SJCRH30 (cell line): ENCODE measurements at regions not wholly inside any gene's neighbourhood (a gene's known extent, or its start where the extent isn't known, plus 50 kb on each side); places are given as distances from the start of the nearest gene placed in this dataset.
"Not testable (repeated sequence)": the region's sequence is repeated elsewhere in the genome, so short reads cannot be mapped to it uniquely, and the experiment has no call there.

Experiments
- DNase-seq, 2 experiments: peaks; one replicate each; pipeline ENCODE4 v3.0.0-alpha.2; 2015 to 2020
- H3K27ac ChIP-seq: fragments of 250-450 bp; sonication (Bioruptor Pico); 2 replicates; pipeline ENCODE4 v1.5.1; 2020; ENCODE audit warnings: mild to moderate bottlenecking, moderate library complexity
- H3K27me3 ChIP-seq: fragments of 250-450 bp; sonication (Bioruptor Pico); 2 replicates; pipeline ENCODE4 v1.5.1; 2020; ENCODE audit warnings: mild to moderate bottlenecking, moderate library complexity
- H3K36me3 ChIP-seq: fragments of 250-450 bp; sonication (Bioruptor Pico); 2 replicates; pipeline ENCODE4 v1.5.1; 2020; ENCODE audit warnings: mild to moderate bottlenecking, moderate library complexity
- H3K4me1 ChIP-seq: fragments of 250-450 bp; sonication (Bioruptor Pico); 2 replicates; pipeline ENCODE4 v1.5.1; 2020; ENCODE audit warnings: mild to moderate bottlenecking, moderate library complexity
- H3K4me3 ChIP-seq: fragments of 250-450 bp; sonication (Bioruptor Pico); 2 replicates; pipeline ENCODE4 v1.5.1; 2020; ENCODE audit warnings: mild to moderate bottlenecking, moderate library complexity
- H3K9me3 ChIP-seq: fragments of 250-450 bp; sonication (Bioruptor Pico); replicated peaks from 2 replicates; pipeline ENCODE4 v1.5.1; 2020; ENCODE audit warnings: mild to moderate bottlenecking, moderate library complexity

- no peaks in the 10 kb centered on the region for H3K4me1 ChIP-seq
- DNase-seq, result no peak
- no peaks in the 10 kb centered on the region for H3K27me3 ChIP-seq
- H3K36me3 ChIP-seq, result no peaks in the 10 kb centered on the region
- H3K9me3 ChIP-seq, result no peaks in the 10 kb centered on the region
- H3K4me3 ChIP-seq, result no peak overlapping the region
- no peak overlapping the region for H3K27ac ChIP-seq
These were observed 216.5 kb upstream of the FN1 start for GRCh38 chr2:215652388-215652787.

- Histone ChIP-seq H3K27ac (no peak overlapping the region), H3K4me1 (no peaks in the 10 kb centered on the region), H3K36me3 (no peaks in the 10 kb centered on the region), H3K27me3 (no peaks in the 10 kb centered on the region), H3K9me3 (no peaks in the 10 kb centered on the region), H3K4me3 (no peak overlapping the region)
- no peak for DNase-seq
These were observed 215.5 kb upstream of the FN1 start for GRCh38 chr2:215651412-215651811.

DNA sequence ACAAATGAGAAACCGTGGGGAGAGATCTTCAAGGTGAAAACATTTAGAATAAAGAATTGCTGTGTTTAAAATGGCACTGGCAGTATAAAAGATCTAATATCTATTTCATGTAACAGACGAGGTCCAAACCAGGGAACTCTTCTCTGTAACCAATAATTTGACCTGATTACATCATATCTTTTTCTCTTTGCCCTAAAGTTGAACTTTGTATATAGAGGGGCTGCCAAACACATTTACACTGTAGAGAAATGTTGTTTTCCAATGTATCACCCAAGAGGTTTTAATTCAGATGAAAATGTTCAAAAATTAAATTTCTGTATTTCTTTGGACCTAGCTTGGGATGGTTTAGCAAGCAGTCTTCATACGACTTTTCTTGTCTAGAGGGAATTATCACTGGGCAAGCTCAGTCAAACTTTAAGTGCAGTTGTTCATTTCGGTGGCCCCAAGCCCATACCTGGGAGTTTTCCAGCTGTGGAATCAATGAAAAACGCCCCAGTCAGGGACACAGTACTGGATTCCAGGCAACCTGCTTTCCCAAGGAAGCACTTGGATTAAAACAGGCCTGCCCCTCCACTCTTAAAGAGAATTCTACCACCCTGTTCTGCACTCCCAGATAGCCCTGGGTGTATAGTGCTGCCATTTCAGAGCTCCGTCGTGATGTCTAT is 208.5 kb upstream of the FN1 start:
- Histone ChIP-seq H3K9me3 (no peaks in the 10 kb centered on the region), H3K27ac (no peak overlapping the region), H3K4me1 (no peaks in the 10 kb centered on the region), H3K4me3 (no peak overlapping the region), H3K27me3 (no peaks in the 10 kb centered on the region), H3K36me3 (no peaks in the 10 kb centered on the region)
- no peak for DNase-seq

DNA sequence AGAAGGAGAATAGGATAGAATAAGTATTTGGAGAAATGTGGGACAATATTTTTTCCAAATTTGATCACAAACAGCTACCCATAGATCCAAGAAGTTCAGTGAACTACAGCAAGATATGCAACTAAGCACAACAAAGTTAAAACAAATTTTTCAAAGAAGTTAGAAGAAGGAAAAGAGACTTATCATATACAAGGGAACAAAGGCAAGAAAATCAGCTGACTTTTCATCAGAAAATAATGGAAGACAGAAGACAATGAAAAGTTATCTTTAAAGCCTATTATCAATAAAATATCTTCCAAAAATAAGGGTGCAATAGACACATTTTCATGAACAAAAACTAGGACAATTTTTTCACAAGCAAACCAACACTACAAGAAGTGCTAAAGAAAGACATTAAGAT is 202.8 kb upstream of the FN1 start:
- no peak for DNase-seq
- Histone ChIP-seq H3K9me3 (0 out of 2 replicates have a peak, but pooled peaks cover 3% of the 10 kb centered on the region), H3K27ac (no peak overlapping the region)

DNA sequence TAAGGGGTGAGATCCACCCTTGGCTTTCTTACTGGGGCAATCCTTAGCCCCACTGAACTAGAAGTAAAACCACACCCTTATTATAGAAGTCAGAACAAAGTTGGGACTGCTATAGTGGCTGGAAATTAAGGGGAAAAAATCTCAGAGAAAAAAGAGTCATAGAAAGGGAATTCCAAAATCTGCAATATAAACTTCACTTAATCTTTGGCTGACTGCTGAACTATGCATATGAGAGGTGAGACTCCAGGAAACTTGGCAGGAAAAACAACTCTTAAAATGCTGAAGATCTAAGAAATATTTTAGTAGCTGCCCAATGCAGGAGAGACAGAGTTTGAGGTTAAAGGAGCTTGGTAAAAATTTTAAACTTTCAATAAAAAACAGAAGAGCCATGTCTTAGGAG is 201.8 kb upstream of the FN1 start:
- 0 out of 2 replicates have a peak, but pooled peaks cover 3% of the 10 kb centered on the region for H3K9me3 ChIP-seq
- no peaks in the 10 kb centered on the region for H3K36me3 ChIP-seq
- H3K4me3 ChIP-seq, result no peak overlapping the region
- no peak overlapping the region for H3K27ac ChIP-seq
- no peak for DNase-seq
- no peaks in the 10 kb centered on the region for H3K27me3 ChIP-seq
- no peaks in the 10 kb centered on the region for H3K4me1 ChIP-seq

More for the DNA sequence above, 202.8 kb upstream of the FN1 start:
- no peak overlapping the region for H3K4me3 ChIP-seq
- no peaks in the 10 kb centered on the region for H3K27me3 ChIP-seq
- H3K4me1 ChIP-seq, result no peaks in the 10 kb centered on the region
- H3K36me3 ChIP-seq, result no peaks in the 10 kb centered on the region

GRCh38 chr2:215636816-215637215 is 200.9 kb upstream of the FN1 start:
- H3K36me3 ChIP-seq, result no peaks in the 10 kb centered on the region
- no peak for DNase-seq
- no peaks in the 10 kb centered on the region for H3K27me3 ChIP-seq

GRCh38 chr2:215635788-215636139 is 199.9 kb upstream of the FN1 start:
- Histone ChIP-seq H3K9me3 (0 out of 2 replicates have a peak, but pooled peaks cover 3% of the 10 kb centered on the region), H3K4me3 (no peak overlapping the region), H3K36me3 (no peaks in the 10 kb centered on the region), H3K4me1 (no peaks in the 10 kb centered on the region), H3K27me3 (no peaks in the 10 kb centered on the region), H3K27ac (no peak overlapping the region)
- DNase-seq, result no peak

More at GRCh38 chr2:215636816-215637215, 200.9 kb upstream of the FN1 start:
- Histone ChIP-seq H3K27ac (no peak overlapping the region), H3K9me3 (0 out of 2 replicates have a peak, but pooled peaks cover 3% of the 10 kb centered on the region), H3K4me3 (no peak overlapping the region), H3K4me1 (no peaks in the 10 kb centered on the region)

DNA sequence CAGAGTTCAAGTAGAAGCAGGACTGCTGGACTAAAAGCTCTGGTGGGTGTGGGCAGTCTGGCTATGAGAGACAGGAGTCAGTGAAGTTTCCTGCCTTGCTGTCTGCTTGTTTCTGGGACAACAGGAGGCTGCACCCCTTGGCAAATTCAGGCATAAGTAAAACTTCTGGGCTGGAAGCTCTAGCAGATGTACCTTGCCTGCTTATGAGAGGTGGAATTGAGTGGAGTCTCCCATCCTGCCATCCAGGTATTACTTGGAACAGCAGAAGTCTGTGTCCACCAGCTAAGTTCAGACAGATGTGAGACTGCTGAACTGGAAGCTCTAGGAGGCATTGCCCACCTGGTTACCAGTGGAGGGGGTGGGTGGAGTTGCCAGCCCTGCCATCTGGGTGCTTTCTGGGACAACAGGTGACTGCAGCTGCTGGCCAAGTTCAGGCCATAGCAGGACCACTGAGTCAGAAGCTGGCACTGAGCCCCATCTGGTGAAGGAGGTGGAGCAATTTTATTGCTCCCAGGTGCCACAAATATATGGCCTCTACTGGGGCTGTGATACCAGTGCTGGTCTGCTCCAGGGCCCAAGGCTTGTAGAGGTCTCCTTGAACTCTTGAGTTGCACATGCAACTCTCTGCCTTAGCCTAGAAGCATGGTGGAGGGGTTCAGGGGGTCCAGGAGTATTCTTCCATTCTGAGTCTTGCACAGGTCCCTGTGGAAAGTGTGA is 199.4 kb upstream of the FN1 start:
- Histone ChIP-seq H3K4me3 (no peak overlapping the region), H3K36me3 (no peaks in the 10 kb centered on the region), H3K9me3 (0 out of 2 replicates have a peak, but pooled peaks cover 3% of the 10 kb centered on the region), H3K27ac (no peak overlapping the region), H3K4me1 (no peaks in the 10 kb centered on the region), H3K27me3 (no peaks in the 10 kb centered on the region)
- DNase-seq, result no peak

- DNase-seq, result no peak
These were observed 197.5 kb upstream of the FN1 start for GRCh38 chr2:215633360-215633759.

DNA sequence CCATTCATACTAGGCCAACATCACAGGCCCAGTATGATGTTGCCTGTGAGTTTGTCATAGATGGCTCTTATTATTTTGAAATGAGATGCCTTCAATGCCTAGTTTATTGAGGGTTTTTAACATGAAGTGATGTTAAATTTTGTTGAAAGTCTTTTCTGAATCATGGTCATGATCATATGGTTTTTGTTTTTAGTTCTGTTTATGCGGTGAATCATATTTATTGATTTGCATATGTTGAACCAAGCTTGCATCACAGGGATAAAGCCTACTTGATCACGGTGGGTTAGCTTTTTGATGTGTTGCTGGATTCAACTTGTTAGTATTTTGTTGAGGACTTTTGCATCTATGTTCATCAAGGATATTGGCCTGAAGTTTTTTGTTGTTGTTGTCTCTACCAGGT is 195.8 kb upstream of the FN1 start:
- no peaks in the 10 kb centered on the region for H3K9me3 ChIP-seq
- no peaks in the 10 kb centered on the region for H3K36me3 ChIP-seq
- H3K27ac ChIP-seq, result no peak overlapping the region
- H3K4me1 ChIP-seq, result no peaks in the 10 kb centered on the region
- no peak overlapping the region for H3K4me3 ChIP-seq
- no peaks in the 10 kb centered on the region for H3K27me3 ChIP-seq
- DNase-seq, result no peak

More at GRCh38 chr2:215633360-215633759, 197.5 kb upstream of the FN1 start:
- Histone ChIP-seq H3K27ac (no peak overlapping the region), H3K9me3 (0 out of 2 replicates have a peak, but pooled peaks cover 3% of the 10 kb centered on the region), H3K4me3 (no peak overlapping the region), H3K27me3 (no peaks in the 10 kb centered on the region), H3K4me1 (no peaks in the 10 kb centered on the region), H3K36me3 (no peaks in the 10 kb centered on the region)

GRCh38 chr2:215630796-215631195 is 194.9 kb upstream of the FN1 start:
- not testable (repeated sequence) for H3K4me3 ChIP-seq, DNase-seq, H3K36me3 ChIP-seq, H3K4me1 ChIP-seq, H3K27me3 ChIP-seq, H3K27ac ChIP-seq, H3K9me3 ChIP-seq

DNA sequence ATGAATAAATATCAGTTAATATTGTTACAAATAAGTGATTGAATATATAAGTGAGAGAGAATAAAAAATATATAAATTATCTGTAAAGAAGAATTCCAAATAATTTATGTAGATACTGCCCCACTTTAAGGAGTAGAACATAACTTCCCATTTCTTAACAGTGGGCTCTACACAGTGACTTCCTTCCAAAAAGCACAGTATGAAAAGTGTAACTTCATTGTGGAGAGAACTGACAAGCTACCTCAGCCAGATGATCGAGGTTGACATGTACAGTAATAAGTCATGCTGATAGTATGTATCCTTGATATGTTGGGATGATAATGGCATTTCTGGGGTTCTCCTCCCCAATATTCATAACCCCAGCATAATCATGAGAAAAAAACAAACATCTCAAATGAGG is 191.9 kb upstream of the FN1 start:
- Histone ChIP-seq H3K36me3 (no peaks in the 10 kb centered on the region), H3K4me3 (no peak overlapping the region), H3K27me3 (no peaks in the 10 kb centered on the region), H3K9me3 (no peaks in the 10 kb centered on the region), H3K4me1 (no peaks in the 10 kb centered on the region), H3K27ac (no peak overlapping the region)
- DNase-seq, result no peak

DNA sequence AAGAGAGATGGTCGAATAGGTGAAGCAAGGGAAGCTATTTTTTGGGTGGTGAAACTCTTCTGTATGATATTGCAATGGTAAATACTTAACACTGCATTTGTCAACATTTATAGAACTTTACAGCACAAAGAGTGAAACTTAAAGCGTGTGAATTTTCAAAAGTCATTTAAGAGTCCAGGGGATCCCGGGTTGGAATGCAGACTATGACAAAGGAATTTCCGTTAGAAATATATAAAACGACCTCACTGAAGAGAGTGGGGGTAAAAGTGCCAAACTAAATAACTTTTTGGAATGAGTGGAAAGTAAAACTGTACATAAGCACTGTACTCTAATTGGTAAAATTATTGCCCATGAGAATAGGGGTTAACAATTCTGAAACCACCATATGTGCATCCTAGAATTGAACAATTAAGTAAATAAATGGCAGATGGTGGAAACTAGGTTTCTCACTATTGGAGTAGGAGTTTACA is 191.0 kb upstream of the FN1 start:
- Histone ChIP-seq H3K27me3 (no peaks in the 10 kb centered on the region), H3K4me3 (no peak overlapping the region), H3K4me1 (no peaks in the 10 kb centered on the region), H3K27ac (no peak overlapping the region), H3K36me3 (no peaks in the 10 kb centered on the region), H3K9me3 (no peaks in the 10 kb centered on the region)
- DNase-seq, result no peak

DNA sequence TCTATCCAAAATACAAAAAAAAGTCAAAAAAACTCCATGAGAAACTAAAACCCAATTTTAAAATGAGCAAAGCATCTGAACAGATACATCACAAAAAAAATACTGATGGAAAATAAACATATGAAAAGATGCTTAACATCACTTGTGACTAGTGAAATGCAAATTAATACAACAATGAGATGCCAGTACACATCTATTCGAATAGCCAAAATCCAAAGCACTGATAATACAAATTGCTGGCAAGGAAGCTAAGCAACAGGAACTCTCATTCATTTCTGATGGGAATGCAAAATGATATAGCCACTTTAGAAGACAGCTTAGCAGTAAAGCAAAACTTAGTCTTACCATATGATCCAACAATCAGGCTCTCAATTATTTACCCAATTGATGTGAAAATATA is 190.2 kb upstream of the FN1 start:
- H3K27ac ChIP-seq, result no peak overlapping the region
- H3K27me3 ChIP-seq, result no peaks in the 10 kb centered on the region
- DNase-seq, result no peak
- no peaks in the 10 kb centered on the region for H3K4me1 ChIP-seq
- H3K4me3 ChIP-seq, result no peak overlapping the region
- H3K36me3 ChIP-seq, result no peaks in the 10 kb centered on the region
- H3K9me3 ChIP-seq, result no peaks in the 10 kb centered on the region

DNA sequence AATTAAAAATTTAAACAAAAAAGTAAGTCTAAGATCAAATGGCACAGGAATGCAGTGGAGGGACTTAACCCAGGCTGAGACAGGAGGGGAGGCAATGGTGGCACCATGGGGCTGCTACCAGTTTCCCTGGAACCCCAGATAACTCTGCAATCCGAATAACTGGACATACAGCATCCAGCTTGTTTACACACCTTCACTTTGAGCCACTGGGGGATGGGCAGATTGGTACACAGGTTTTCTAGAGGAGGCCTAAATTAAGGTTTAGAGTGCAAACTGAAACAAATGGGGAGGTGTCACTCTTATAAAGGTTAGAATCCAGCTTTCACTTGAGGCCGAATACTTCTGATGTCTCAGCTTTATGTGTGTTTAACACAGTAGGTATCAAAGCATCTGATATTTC is 189.3 kb upstream of the FN1 start:
- Histone ChIP-seq H3K27me3 (no peaks in the 10 kb centered on the region), H3K9me3 (no peaks in the 10 kb centered on the region), H3K36me3 (no peaks in the 10 kb centered on the region), H3K27ac (no peak overlapping the region), H3K4me1 (no peaks in the 10 kb centered on the region), H3K4me3 (no peak overlapping the region)
- DNase-seq, result no peak
